ENCODE measurements at regions not wholly inside any gene's neighbourhood (a gene's known extent, or its start where the extent isn't known, plus 50 kb on each side); places are given as distances from the start of the nearest gene placed in this dataset.
A peak's percentile ranks its signal among the peaks of the same experiment; 100 is the strongest.

DNA sequence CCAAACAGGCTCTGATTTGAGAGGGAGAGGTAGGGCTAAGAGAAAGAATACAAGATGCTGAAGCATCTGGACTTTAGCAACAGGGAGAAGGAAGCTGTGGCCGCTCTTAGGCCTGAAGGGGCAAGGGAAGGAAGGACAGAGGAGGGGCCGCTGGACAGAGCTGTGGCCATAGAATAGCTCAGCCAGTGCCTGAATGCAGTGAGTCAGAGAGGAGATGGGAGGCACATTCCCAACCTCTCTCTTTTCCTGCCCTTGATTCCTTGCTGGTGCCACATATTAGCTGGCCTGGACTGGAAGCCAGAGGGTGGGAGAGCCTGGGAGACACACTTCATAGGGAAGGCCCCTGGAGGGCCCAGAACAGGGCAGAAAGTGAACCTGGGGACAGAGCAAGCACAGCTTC lies 83.4 kb upstream of the POU3F1 start:
- DNase-seq: no peak

DNA sequence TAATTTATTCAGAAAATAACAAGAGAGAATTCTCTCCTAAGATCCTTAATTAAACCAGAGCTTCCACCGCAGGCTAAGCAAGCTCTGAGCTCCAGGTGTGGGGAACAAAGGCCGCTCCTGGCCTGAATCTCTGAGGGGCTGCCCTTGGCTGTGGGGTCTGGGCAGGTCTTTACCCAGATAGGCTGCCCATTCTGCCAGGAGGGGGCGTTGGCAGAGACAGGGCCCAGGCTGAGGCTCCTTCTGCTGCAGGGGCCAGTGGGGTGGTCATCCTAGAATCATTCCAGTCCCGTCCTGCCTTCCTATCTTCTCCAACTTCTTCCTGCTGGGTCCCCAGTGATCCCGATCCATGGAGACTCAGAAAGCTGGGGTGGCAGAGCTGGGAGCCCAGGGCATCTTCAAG lies 82.9 kb upstream of the POU3F1 start:
- no peak for DNase-seq

DNA sequence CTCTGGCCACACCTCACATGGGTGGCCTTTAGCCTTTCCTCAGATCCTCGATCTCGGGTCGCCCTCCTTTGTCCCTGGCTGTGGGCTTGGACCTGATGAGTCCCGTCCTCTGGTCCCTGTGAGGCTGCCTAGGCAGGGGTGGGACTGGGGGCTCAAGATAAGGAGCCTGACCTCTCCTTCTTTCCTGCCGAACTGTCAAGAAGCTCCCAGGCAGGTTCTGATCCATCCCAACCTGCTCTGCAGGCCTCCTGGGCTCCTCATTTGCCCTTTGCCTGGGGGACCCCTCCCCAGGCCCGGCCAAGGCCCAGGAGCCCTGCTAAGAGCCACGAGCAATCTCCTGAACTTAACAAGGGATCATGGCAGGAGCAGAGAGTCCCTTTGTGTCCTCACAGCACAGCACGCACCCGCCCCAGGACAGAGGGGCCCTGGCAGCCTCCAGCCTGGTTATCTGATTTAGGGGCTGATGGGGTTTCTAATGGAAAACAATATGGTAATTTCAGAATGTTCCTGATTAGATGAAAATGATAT lies 82.4 kb upstream of the POU3F1 start:
- no peak for DNase-seq

- no peak for DNase-seq
Measured at GRCh38 chr1:38128511-38128910, 81.9 kb upstream of the POU3F1 start.

DNA sequence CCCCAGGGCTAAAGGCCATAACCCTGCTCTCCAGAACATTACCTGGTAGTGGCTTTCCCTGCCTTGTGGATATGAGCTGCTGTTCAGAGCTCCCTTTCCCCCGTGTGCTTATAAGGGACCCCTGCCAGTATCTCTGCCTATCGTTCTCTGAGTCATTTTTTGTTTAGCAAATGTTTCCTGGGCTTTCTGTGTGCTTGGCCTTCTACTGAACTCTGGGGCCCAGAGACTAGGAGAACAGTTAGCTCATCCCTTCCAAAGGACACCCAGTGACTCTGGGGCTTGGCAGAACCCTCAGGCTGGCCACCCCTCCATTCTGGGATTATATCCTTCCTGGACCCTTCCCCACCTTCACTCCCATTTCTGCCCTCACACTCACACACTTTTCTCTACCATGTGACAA lies 80.8 kb upstream of the POU3F1 start:
- DNase-seq: no peak

- no peak for DNase-seq
Measured at GRCh38 chr1:38126970-38127369, 80.4 kb upstream of the POU3F1 start.

- no peak for DNase-seq
Measured at GRCh38 chr1:38125837-38126520, 79.4 kb upstream of the POU3F1 start.

DNA sequence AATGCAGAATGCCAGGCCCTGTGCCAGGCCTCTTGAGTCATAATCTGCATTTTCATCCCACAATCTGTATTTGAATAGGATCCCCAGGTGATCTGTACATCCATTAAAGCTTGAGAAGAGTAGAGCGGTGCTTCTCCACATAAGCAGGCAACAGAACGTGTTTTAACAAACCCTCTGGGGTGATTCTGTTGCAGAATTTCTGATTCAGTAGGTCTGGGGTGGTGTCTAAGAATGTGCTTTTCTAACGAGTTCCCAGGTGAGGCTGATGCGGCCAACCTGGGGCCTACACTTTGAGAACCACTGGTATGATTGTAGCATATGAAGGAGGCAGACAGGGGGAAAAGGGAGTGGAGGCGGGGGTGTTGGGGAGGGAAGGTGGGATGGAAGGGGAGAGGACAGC lies 78.4 kb upstream of the POU3F1 start:
- DNase-seq: no peak

- no peak for DNase-seq
Measured at GRCh38 chr1:38123356-38124135, 77.0 kb upstream of the POU3F1 start.

GRCh38 chr1:38121231-38121680 lies 74.7 kb upstream of the POU3F1 start:
- DNase-seq: no peak

DNA sequence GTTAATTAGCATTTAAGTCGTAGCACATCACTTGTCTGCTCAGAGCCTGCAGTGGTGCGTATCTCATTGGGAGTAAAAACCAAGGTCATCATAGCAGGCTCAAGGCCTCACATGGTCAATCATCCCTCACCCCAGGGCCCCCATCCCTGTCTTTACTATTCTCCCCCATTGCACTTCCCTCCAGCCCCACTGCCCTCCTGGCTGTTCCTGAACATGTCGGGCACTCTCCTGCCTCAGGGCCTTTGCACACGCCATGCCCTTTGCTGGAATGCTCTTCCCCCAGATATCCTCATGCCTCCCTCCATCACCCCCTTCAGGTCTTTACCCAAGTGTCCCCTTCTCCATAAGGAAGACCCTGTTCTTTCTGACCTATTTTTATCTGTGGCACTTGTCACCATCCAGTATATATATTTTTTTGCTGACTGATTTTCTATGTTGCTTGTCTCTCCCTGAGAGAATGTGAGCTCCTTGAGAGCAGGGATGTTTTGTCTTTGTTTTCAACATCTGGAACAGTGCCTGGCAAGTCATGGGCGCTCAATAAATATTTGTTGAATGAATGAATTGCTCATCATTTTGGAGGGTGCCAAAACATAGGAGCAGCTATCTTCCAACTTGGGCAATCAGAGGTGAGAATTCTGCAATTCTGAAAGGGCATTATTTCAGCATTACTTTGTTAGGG lies 74.1 kb upstream of the POU3F1 start:
- DNase-seq: no peak

DNA sequence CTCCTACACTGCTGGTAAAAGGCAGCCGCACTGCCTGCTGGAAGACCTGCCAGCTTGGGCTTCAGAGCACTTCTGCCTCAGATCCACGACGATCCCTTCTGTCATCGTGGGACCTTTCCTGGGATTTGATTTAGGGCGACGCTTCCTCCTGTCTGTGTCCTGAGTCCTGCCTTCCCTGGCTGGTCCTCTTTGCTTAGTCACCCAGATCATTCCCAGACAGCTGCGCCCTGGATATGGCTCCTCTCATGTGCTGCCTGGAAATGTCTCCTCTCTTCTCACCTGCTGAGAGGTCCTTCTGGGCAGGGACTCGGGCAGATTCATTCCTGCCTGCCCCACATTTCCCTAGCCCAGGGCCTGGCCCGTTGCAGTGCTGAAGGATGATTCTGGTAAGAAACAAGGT lies 72.4 kb upstream of the POU3F1 start:
- DNase-seq: no peak

DNA sequence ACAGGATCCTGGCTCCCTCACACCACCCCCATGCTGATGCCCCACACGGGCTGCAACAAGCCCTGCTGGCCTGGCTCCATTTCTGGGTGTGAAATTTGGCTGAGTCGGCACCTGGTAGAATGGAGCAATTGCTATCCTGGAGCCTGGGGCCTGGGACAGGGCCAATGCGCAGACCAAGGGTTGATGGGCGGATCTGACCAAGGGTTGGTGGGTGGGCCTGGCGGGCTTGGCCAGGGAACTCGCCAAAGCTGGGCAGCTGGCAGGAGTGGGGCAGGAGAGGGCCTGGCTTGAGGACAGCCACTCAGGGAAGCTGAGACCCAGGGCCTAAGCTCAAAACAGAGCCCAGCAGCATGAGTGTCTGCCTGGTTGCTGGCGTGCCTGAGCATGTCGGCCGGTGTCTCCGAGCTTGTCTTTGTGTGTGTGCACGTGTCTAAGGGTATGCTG lies 70.9 kb upstream of the POU3F1 start:
- no peak for DNase-seq

DNA sequence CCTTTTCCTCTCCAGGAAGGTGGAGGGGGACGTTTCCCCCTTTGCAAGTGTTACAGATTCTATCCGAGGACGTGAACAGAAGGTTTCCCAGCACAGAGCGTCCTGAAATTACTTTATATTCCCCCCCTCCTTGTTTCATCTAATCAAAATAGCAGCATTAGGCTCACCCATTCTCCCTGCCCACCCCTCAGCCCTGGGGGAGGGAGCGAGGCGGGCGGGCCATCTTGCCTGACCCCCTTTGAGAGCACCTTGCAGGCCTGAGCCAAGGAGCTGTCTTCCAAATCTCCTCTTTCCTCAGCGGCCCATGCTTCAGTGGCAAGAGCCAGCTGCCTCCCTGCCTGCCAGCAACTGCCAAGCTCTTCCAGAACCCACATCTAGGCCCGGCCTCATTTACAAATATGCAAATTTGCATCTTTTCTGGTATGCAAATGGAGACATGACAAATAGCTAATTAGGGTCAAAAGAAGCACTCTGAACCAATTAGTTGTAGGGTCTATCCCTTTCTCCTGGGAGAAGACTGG lies 69.1 kb upstream of the POU3F1 start:
- DNase-seq: no peak

DNA sequence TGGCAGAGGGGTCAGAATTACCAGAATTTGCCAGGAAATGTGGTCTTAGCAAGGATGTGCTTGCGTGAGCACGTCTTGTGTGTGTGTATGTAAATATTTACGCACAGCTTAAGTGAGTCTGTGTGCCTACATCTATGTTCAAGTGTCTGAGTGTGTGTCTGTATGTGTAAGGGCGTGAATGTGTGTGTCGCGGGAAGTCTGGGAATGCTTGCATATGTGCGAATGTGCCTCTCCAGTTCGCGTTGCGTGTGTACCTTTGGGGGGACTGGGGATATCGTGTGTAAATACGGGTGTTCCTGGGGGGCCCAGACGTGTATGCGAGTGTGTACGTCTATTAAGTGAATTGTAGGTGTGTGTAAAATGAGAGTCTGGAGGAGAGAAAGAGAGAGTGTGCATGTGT lies 68.6 kb upstream of the POU3F1 start:
- no peak for DNase-seq

DNA sequence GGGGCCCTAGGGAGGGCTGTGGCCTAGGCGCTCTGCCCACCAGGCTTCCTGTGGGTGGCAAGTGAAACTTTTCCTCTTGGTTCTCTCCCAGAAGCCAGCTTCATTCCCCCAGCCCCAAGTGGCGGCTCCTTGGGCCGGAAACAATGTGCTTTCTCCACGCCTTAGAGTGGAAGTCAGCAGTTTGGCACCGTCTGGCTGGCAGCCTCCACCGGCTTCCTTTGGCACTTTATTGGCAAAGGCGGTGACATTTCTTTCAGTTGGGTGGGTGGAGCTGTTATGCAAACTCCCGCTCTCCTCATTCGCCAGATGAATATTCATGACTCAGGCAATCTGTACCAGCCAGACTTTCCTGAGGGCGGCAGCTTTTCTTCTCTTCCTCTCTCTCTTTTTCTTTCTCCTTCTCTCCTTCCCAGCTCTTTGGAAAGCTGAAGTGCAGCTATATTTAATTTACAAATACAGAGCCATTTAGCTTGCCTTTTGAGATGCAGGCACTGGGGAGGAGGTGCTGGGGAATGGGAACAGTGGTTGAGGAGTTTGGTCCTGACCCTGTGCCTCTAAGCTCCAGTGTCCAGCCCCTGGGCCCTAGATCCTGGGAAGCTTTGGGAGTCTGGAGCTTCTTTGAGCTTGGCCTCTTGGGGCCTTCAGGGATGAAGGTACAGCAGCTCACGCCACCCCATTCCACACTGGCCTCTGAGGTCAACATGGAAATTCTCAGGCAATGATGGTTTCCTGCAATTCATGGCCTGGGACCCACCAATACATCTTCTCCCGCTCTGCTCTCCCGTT lies 67.8 kb upstream of the POU3F1 start:
- peak; percentile 9 for DNase-seq

- no peak for DNase-seq
Measured at GRCh38 chr1:38113159-38113666, 66.6 kb upstream of the POU3F1 start.

DNA sequence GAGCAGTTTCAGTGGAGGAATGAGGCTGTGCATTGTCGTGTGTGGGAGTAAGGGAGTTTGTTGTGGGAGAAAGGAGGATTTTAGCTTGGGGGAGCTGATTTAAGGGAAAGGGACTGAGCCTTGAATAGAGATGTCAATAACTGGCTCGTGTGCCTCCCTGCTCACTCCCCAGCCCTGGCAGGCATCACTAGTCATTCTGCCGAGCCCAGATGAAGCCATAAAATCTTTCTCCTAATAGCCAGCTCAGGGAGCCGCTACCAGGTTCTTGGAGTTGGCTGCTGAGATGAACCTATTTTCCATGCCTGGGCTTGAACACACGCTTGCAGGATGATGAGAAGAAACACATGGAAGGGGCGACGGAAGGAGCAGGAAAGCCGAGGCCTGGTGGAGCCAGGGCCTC lies 65.0 kb upstream of the POU3F1 start:
- DNase-seq: no peak

DNA sequence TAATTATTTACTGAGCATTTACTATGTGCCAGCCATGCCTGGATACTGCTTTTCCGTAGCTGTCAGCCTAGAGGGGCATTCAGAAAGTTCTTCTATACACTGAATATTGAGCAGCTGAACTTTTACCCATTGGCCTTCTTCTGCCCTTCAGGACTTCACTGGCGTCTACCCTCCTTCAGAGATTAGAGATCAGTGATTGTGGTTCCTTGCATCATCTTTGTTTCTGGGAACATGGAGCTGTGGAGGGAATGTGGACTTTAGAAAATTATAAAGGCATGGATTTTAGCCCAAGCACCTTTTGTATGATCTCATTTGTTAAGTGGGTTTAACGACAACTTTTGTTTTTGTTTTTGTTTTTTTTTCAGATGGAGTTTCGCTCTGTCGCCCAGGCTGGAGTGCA lies 58.7 kb upstream of the POU3F1 start:
- DNase-seq: no peak

GRCh38 chr1:38102636-38103035 lies 56.0 kb upstream of the POU3F1 start:
- DNase-seq: no peak

DNA sequence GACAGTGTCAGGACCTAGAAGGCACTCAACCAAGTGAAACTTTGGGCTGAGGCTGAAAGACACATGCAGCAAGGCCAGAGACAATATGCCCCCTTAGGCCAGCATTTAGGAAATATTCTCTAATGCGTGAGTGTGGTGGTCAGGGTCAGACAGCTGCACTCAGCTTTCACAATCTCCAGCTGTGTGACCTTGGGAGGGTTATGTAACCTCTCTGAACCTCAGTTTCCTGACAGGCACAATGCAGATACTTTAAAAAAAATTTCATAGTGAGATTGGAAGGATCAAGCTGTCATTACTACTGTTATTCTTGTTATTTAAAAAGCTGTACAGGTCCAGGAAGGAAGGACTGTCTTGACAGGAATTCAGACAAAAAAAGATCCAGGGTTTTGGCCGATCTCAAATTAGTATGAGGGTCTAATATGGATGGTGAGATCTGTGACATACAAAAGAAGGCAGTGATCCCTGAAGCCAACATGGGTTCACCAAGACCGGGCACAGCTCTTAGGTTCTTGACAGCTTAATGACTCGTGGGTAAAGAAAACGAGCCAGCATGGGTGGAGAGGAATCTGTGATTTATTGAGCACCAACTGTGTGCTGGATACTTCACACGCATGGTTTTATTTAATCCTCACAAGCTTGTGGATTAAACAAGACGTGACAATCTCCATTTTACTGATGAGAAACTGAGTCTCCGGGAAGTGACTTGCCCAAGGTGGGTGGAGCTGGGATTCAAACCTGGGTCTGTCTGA lies 54.6 kb upstream of the POU3F1 start:
- no peak for DNase-seq
